ENCODE measurements at regions not wholly inside any gene's neighbourhood (a gene's known extent, or its start where the extent isn't known, plus 50 kb on each side); places are given as distances from the start of the nearest gene placed in this dataset.
"Not testable (repeated sequence)": the region's sequence is repeated elsewhere in the genome, so short reads cannot be mapped to it uniquely, and the experiment has no call there.

DNA sequence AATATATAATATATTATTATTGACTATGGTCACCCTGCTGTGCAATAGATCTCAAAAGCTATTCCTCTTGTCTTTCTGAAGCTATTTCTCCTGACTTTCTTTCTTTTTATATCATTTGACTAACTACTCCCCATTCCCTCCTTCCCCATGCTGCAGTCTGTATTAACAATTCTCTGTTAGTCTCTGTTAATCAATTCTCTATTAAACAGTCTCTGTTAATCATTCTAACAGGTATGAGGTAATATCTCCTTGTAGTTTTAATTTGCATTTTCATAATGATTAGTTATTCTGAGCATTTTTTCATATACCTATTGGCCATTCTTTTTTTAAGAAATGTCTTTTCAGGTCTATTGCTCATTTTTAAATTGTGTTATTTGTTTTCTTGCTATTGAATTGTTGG is 201.0 kb upstream of the B3GALT2 start:
- DNase-seq (ENCODE audit: extremely low read depth, low read depth), result no peak

DNA sequence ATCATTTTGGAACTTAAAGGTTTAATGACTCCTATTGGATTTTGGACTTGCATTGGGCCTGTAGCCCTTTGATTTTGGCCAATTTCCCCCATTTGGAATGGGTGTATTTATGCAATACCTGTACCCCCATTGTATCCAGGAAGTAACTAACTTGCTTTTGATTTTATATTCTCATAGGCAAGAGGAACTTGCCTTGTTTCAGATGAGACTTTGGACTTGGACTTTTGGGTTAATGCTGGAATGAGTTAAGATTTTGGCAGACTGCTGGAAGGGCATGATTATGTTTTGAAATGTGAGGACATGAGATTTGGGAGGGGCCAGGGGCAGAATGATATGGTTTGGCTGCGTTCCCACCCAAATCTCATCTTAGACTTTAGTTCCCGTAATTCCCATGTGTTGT is 192.0 kb upstream of the B3GALT2 start:
- DNase-seq (ENCODE audit: extremely low read depth, low read depth), result not testable (repeated sequence)

DNA sequence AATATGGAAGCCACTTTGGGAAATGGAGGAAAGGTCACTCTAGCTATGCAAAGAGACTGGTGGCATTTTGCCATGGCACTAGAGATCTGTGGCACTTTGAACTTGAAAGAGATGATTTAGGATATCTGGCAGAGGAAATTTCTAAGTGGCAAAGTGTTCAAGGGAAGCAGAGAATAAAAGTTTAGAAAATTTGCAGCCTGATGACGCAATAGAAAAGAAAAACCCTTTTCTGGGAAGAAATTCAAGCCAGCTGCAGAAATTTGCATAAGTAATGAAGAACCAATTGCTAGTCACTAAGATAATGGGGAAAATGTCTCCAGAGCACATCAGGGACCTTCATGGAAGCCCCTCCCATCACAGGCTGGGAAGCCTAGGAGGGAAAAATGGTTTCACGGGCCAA is 191.1 kb upstream of the B3GALT2 start:
- DNase-seq (ENCODE audit: extremely low read depth, low read depth), result no peak

DNA sequence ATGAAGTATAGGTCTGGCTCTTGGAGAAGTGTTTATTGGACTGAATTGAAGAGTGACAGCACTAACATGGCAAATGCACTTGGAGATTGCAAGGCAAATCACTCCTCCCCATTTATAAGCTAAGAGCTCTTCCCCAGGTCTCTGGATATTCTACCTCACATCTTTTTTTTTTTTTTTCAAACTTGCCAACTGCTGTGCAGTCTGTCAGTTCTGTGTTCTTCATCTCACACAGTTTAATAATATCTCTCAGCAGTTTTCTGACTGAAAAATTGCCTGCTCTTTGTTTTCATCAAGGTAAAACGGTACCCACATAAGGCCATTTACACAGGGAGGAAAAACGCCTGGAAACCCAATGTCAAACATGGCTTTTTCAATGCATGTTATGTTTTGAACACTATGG is 186.1 kb upstream of the B3GALT2 start:
- DNase-seq (ENCODE audit: extremely low read depth, low read depth), result no peak

DNA sequence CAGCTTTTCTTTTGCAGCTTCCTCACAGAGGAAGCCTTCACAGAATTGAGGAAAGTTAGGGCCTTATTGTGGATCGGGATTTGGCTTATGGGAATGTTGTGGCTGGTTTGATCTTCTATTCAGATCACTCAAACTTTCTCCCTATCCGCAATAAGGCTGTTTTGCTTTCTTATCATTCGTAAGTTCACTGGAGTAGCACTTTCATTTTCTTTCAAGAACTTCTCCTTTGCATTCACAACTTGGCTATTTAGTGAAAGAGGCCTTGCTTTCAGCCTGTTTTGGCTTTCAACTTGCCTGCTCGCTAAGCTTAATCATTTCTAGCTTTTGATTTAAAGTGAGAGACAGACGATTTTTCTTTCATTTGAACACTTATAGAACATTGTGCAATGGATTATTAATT is 181.9 kb upstream of the B3GALT2 start:
- no peak for DNase-seq (ENCODE audit: extremely low read depth, low read depth)

DNA sequence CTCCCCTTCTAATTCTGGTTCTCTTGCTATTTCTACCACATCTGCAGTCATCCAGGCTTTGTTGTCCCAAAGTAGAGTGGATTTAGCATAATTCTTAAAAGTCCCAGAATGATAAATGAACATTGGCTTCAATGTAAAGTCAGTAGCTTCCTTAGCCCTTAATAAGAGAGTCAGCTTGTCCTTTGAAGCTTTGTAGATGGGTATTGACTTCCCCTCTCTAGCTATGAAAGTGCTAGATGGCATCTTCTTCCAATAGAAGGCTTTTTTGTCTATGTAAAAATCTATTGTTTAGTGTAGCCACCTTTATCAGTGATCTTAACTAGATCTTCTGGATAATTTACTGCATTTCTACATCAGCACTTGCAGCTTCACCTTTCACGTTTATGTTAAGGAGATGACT is 181.4 kb upstream of the B3GALT2 start:
- no peak for DNase-seq (ENCODE audit: extremely low read depth, low read depth)

DNA sequence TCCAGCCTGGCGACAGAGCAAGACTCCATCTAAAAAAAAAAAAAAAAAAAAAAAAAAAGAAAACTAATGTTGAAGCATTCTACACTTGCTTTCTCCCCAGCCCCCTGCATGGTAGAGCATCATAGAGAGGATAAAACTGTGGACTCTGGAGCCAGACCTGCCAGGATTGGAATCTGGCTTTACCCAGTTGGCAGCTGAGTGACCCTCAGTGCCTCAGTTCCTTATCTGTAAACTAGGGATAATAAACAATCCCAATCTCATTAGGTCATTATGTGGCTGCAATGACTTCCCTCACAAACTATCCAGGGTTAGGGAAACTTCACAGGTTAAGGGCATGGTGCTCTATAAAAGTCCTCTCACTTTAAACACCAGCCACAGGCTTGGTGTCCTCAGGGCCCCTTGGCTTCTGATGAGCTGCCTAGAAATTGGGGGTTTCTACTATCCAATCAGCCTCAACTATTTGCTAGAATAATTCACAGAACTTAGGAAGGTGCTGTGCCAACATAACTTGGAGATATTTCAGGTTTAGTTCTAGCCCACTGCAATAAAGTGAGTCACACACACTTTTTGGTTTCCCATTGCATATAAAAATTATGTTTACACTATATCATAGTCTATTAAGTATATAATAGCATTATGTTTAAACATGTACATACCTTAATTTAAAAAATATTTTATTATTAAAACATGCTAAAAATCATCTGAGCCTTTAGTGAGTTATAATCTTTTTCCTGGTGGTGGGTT is 180.5 kb upstream of the B3GALT2 start:
- DNase-seq (ENCODE audit: extremely low read depth, low read depth), result no peak

DNA sequence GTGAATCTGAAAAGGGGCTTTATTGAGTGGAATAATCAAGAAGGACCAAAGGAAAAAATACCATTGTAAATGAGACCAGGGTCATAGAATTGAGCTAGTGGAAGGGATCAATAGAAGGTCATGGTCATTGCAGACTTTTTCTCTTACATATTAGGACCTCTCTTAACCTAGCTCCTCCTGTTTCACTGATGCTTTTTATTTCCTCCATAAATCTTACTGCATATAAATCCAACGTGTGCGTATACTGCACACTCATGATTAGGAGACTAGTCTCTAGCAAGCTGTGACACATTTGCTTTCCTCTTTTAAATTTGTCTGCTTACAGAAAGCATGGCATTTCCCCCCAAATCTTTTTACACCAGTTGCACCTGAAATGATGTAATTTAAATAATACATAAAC is 179.6 kb upstream of the B3GALT2 start:
- no peak for DNase-seq (ENCODE audit: extremely low read depth, low read depth)

DNA sequence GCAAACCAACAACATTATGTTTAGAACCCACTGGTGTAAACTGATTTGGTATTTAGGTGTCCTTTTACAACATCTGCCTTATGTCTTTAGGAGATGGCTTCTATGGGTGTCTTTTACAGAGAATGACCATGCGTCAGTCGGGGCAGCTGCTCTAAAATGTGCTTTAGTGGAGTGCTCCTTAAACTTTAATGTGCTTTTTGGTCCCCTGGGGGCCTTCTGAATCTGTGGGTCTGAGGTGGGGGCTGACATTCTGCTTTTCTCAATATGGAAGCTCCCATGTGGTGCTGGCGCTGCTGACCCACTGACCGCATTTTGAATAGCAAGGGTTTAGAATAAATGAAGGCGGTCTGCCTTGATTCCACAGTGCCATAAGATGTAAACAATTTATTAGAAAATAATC is 173.2 kb upstream of the B3GALT2 start:
- DNase-seq (ENCODE audit: extremely low read depth, low read depth), result no peak

DNA sequence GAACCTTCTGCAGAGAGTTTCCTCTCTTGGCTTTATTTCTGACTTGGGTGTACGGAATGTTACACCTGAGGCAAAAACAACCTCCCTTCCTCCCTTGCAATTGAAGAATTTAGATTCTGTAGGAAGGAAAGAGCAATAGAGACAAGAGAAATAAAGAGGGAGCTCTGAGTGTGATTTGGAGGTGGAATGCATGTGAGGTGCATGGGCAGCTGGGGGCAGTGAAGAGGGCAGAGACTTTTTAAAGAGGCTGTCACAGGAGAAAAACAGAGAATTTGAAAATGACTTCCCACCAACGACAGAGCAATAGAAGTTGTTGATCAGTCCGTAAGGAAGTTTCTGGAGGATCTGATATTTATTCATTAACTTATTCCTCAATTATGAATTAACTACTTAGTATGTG is 172.0 kb upstream of the B3GALT2 start:
- no peak for DNase-seq (ENCODE audit: extremely low read depth, low read depth)

DNA sequence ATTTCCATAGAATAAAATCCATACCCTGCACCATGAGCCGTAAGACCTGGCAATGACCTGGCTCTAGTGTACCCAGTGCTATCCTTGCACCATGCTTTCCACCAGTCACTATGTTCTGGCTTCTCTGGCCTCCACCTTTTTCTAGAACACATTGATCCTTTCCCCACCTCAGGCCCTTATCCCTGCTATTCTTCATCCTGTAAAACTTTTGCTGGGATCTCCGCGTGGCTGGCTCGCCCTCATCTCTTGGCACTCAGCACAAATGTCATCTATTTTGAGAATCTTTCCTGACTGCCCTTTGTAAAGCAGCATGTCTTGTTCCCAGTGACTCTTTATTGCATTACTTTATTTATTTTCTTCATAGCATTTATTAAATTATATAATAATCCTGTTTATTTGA is 169.8 kb upstream of the B3GALT2 start:
- no peak for DNase-seq (ENCODE audit: extremely low read depth, low read depth)

DNA sequence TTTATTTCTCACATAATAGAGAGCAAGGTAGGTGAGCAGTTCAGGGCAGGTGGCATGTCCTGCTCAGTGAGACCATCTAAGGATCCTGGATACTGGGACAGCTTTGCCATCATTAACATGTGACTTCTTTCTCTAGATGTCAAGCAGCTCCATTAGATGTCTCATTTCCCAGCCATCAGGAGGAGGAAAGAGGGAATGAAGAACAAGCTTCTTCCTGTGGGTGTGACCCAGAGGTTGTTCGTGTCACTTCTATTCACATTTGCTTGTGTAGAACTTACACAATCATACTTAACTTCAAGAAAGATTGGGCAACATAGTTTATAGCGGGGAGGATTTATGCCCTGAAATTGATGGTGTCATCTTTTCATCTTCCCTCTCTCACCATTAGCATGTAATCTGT is 169.2 kb upstream of the B3GALT2 start:
- DNase-seq (ENCODE audit: extremely low read depth, low read depth), result peak; percentile 26

DNA sequence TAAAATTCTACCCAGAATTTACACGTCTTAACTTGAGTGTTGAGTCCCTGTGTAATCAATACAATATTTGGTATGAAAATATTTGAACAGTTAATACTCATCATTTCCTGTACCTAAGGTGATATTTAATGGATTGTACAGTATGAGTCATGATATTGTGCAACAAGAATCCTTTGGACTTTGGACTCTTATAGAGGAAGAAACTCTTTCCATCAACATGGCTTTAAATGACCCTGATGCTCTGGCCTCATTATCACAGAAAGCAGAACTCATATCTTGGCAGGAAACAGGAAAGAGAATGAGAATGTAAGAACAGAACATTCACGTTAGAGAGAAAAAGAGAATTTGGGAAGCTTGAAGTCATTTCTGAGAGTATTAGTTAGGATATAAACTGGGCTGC is 168.8 kb upstream of the B3GALT2 start:
- peak; percentile 56 for DNase-seq (ENCODE audit: extremely low read depth, low read depth)

DNA sequence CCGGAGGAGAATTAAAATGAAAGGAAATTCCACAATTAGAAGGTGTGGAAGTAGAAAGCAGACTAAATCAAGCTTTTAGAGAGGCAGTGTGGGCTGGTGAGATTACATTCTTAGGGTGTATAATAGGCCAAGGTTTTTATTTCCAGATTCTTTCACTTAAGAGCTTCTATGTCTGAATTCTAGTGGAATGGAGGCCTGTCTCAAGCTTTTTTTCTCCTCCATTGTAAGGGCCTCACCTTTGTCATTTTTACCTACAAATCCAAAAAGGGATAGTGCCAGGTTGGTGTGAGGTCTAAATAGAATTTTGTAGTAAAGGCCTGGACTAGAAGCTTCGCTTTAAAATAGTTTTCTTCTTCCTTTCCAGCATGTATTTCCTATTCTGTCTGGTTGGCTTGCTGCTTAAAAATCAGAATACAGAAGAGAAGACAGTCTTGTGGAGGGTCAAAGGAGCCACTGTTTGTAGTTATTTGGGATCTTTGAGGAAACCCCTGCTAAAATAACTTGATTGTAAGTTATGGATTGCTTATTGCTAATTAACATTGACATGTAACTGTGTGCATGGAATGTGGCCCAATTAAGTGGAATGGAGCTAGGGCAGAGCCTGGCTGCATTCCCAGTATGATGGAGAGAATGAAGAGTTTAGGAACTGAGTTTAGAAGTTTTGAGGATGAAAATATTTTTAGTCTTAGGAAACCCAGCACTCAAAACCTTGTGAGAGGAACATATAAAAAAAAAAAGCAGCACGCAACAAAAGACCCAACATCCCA is 162.5 kb upstream of the B3GALT2 start:
- DNase-seq (ENCODE audit: extremely low read depth, low read depth), result no peak

DNA sequence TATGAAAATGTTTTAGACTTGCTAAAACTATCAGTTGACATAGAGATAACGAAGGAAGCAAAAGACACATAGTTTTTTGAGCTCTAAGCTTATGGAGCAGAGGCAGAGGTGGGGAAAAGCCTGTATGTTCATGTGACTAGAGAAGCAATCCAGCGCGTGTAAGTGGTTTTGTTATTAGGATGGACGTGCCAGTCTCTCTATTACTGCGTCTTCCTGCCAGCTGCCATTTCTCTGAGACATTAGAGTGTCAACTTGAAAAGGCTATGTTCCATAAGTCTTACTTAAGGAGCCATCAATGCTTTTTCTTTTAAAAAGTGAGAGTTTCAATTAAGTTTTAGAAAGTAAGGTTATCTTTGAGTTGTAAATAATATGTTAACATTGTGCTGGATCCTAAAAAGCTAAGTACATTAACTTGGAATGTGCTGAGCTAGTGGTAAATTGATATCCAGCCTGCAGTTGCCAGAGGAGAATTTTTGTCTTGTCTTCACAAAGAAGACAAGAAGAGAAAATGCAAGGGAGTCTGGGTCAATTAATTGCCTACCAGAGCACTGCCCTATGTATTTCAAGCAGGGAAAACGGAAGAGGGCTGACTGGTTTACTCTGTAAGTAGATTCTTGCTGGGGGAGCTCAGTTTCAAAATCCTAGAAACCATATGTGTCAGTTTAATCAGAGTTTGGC is 161.8 kb upstream of the B3GALT2 start:
- no peak for DNase-seq (ENCODE audit: extremely low read depth, low read depth)

DNA sequence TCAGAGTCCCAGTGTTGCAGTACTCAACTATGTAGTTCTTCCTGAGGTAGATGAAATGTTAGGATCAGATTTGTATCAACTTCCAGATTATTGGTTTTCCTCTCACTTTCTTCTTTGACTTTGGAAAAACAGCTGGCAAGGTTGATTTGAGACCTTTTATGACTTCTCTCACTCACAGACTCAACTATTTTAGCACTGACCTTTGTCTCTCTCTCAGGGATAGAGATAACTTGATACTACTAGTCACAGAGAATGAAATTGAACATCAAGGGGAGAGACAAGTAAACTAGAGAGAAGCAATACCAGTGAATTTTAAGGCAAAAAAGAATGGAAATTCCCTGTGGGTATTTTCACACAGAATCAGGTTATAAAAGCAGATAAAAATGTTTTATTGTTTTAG is 159.7 kb upstream of the B3GALT2 start:
- no peak for DNase-seq (ENCODE audit: extremely low read depth, low read depth)

DNA sequence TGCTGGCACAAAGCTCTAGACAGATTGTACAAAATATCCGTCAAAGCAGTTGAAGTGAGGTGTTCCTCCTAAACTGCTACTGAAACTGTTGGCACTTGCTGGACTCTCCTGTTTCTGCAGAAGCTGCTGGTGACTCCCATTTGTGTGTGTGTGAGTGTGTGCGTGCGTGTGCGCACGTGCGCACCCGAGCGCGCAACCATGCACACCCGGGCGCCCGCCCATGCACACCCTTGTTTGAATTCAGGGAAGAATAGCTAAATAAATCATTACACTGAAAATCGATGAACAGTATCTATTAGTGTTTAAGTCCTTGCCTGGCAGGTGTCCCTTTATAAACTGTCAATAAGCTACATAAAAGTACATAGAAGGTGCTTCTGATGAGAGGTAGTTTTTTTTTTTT is 156.4 kb upstream of the B3GALT2 start:
- DNase-seq (ENCODE audit: extremely low read depth, low read depth), result no peak

DNA sequence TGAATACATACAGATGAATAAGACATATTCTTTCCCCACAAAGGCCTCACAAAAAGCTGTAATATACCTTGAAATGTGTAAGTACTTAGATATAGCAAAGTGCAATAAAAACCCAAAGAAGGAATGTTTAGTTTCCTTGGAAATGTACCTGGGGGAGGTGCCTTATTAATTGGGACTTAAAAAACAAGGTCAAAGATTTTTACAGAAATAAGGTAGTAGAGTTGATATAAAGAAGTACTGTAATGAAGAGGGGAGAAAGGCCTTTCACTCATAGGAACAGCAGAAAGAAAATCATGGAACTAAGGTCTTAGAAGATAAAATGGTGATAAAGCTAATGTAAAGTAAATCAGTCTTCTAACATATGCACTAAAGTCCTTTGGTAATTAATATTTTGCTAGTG is 153.9 kb upstream of the B3GALT2 start:
- no peak for DNase-seq (ENCODE audit: extremely low read depth, low read depth)

DNA sequence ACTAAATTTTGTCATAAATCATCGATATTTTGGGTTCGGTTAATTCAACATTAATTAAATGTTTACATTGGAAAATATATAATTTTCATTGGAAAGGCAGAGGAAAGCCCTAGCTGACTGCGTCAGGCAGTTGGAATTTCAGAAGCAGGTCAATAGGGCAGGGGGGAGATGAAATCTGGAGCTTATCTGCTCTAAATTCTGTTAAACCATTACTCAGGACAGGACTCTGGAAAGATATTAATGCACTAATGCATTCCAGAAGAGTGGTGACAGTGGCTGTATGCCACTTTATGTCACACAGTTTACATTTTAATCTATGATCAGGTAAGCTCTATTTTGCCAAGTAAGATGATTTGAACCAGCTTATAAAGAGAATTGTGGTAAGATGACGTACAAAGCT is 153.0 kb upstream of the B3GALT2 start:
- no peak for DNase-seq (ENCODE audit: extremely low read depth, low read depth)

DNA sequence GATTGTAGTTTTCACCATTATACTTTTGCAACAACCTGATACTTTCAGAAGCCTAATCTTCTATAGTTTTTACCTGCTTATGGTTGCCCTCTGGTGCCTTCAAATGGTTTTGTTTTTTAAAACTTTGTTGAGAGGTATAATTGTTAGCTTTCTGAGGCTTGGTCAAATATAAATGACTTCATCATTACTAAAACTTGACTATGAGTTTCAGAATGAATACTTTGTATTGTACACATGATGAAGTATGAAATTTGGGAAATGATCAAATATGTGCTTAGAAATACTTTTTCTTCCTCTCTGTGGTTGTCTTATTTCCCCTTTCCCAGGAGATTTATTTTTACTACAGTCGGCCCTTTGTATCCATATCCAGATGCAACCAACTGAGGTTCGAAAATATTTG is 151.8 kb upstream of the B3GALT2 start:
- no peak for DNase-seq (ENCODE audit: extremely low read depth, low read depth)

DNA sequence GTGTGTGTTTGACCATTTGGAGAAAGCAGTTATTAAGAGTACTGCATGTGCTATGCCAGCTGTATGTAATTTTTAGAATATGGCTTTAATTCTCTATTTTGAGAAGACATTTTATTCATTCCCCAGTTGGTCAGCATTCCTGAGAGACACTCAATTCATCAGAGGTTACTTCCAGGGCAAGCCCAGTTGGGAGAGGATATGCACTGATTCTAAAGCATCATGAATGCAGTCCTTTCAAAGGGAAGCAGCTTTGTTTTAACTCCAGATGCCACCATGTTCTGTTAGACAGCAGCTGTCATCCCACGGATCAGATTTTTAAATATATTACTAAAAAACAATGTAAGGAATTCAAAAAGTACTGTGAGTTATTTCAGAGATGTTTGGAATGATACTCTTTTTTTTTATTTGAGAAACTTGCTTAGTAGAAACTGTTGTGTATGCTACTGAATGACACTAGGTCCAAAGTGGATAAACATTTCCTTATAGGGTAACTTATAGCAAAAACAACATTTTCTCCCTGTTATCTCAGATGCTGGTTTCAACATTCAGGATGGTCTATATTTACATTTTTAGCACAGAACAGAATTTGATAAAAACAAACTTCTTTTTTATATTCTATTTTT is 149.5 kb upstream of the B3GALT2 start:
- no peak for DNase-seq (ENCODE audit: extremely low read depth, low read depth)
